Peyer's patch (tissue), 4 donors: ENCODE measurements at regions not wholly inside any gene's neighbourhood (a gene's known extent, or its start where the extent isn't known, plus 50 kb on each side); places are given as distances from the start of the nearest gene placed in this dataset.

Experiments used
- CTCF ChIP-seq, 6 experiments: fragments of 450-650 bp in 4 of 6; fragments of 200-600 bp in 2 of 6; sonication (generic) in 1 of 6; IDR thresholded peaks; one replicate each; pipeline ENCODE4 v1.5.1; 2017 to 2019; ENCODE audit warnings: antibody characterized with exemption in 6 of 6, mild to moderate bottlenecking in 3 of 6, moderate library complexity in 1 of 6
- POLR2A ChIP-seq, 2 donors: fragments of 450-650 bp; IDR thresholded peaks; one replicate each; pipeline ENCODE4 v1.5.1; 2017; ENCODE audit warnings: antibody characterized with exemption in 2 of 2, mild to moderate bottlenecking in 2 of 2, moderate library complexity in 2 of 2

- TF ChIP-seq CTCF (IDR thresholded peaks at IDR 0.05) (no peak), POLR2A (IDR thresholded peaks at IDR 0.05) (no peak)
These were observed 129.7 kb upstream of the OSR1 start for GRCh38 chr2:19488009-19488691.
